ENCODE measurements at regions not wholly inside any gene's neighbourhood (a gene's known extent, or its start where the extent isn't known, plus 50 kb on each side); places are given as distances from the start of the nearest gene placed in this dataset.
A peak's percentile ranks its signal among the peaks of the same experiment; 100 is the strongest.
"Not testable (repeated sequence)": the region's sequence is repeated elsewhere in the genome, so short reads cannot be mapped to it uniquely, and the experiment has no call there.

GRCh38 chr3:30318110-30318509 is 288.3 kb upstream of the TGFBR2 start:
- no peak overlapping the region for H3K27ac Mint-ChIP-seq (ENCODE audit: unreplicated experiment)
- no peaks in the 10 kb centered on the region for H3K36me3 Mint-ChIP-seq (ENCODE audit: low read depth, unreplicated experiment)
- no peak for DNase-seq (ENCODE audit: low spot score)
- no peaks in the 10 kb centered on the region for H3K27me3 Mint-ChIP-seq (ENCODE audit: unreplicated experiment)
- H3K4me3 Mint-ChIP-seq (ENCODE audit: unreplicated experiment) = no peak overlapping the region
- H3K9me3 Mint-ChIP-seq (ENCODE audit: unreplicated experiment) = no peaks in the 10 kb centered on the region
- TF ChIP-seq, protein P1, sequence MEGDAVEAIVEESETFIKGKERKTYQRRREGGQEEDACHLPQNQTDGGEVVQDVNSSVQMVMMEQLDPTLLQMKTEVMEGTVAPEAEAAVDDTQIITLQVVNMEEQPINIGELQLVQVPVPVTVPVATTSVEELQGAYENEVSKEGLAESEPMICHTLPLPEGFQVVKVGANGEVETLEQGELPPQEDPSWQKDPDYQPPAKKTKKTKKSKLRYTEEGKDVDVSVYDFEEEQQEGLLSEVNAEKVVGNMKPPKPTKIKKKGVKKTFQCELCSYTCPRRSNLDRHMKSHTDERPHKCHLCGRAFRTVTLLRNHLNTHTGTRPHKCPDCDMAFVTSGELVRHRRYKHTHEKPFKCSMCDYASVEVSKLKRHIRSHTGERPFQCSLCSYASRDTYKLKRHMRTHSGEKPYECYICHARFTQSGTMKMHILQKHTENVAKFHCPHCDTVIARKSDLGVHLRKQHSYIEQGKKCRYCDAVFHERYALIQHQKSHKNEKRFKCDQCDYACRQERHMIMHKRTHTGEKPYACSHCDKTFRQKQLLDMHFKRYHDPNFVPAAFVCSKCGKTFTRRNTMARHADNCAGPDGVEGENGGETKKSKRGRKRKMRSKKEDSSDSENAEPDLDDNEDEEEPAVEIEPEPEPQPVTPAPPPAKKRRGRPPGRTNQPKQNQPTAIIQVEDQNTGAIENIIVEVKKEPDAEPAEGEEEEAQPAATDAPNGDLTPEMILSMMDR (IDR thresholded peaks at IDR 0.05; ENCODE audit: unreplicated experiment) = no peak
- no peaks in the 10 kb centered on the region for H3K4me1 Mint-ChIP-seq (ENCODE audit: unreplicated experiment)

- H3K9me3 Mint-ChIP-seq (ENCODE audit: unreplicated experiment) = no peaks in the 10 kb centered on the region
- H3K27ac Mint-ChIP-seq (ENCODE audit: unreplicated experiment) = no peak overlapping the region
- H3K27me3 Mint-ChIP-seq (ENCODE audit: unreplicated experiment) = no peaks in the 10 kb centered on the region
- no peaks in the 10 kb centered on the region for H3K4me1 Mint-ChIP-seq (ENCODE audit: unreplicated experiment)
- DNase-seq (ENCODE audit: low spot score) = peak; percentile 8
- H3K36me3 Mint-ChIP-seq (ENCODE audit: low read depth, unreplicated experiment) = no peaks in the 10 kb centered on the region
- H3K4me3 Mint-ChIP-seq (ENCODE audit: unreplicated experiment) = no peak overlapping the region
- TF ChIP-seq, protein P1 (IDR thresholded peaks at IDR 0.05; ENCODE audit: unreplicated experiment) = peak; percentile 11
Observed at GRCh38 chr3:30319713-30320112, 286.7 kb upstream of the TGFBR2 start.

- Mint-ChIP-seq H3K4me1 (ENCODE audit: unreplicated experiment) (no peaks in the 10 kb centered on the region), H3K4me3 (ENCODE audit: unreplicated experiment) (no peak overlapping the region), H3K27ac (ENCODE audit: unreplicated experiment) (no peak overlapping the region), H3K9me3 (ENCODE audit: unreplicated experiment) (no peaks in the 10 kb centered on the region), H3K27me3 (ENCODE audit: unreplicated experiment) (no peaks in the 10 kb centered on the region), H3K36me3 (ENCODE audit: low read depth, unreplicated experiment) (no peaks in the 10 kb centered on the region)
- DNase-seq (ENCODE audit: low spot score) = no peak
- TF ChIP-seq, protein P1 (IDR thresholded peaks at IDR 0.05; ENCODE audit: unreplicated experiment) = no peak
Observed at GRCh38 chr3:30320392-30320791, 286.0 kb upstream of the TGFBR2 start.

DNA sequence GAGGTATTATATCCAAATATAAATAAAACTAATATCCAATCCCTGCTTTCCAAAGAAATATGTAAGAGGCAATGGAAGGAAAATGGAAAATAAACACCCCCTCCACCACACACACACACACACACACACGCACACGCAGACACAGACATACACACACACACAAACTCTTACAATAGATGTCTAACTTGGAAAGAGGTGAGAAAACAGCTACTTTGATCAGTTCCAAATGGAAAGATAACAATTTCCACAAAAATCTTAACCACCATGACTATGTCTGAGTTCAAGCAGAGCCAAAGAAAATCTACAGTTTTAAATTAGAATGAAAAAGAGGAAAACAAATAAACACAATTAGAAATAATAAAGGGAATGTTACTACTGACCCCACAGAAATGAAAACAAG is 285.3 kb upstream of the TGFBR2 start:
- Mint-ChIP-seq H3K4me3 (ENCODE audit: unreplicated experiment) (no peak overlapping the region), H3K27me3 (ENCODE audit: unreplicated experiment) (no peaks in the 10 kb centered on the region), H3K27ac (ENCODE audit: unreplicated experiment) (no peak overlapping the region), H3K9me3 (ENCODE audit: unreplicated experiment) (no peaks in the 10 kb centered on the region), H3K4me1 (ENCODE audit: unreplicated experiment) (no peaks in the 10 kb centered on the region), H3K36me3 (ENCODE audit: low read depth, unreplicated experiment) (no peaks in the 10 kb centered on the region)
- TF ChIP-seq, protein P1 (IDR thresholded peaks at IDR 0.05; ENCODE audit: unreplicated experiment) = no peak
- no peak for DNase-seq (ENCODE audit: low spot score)

DNA sequence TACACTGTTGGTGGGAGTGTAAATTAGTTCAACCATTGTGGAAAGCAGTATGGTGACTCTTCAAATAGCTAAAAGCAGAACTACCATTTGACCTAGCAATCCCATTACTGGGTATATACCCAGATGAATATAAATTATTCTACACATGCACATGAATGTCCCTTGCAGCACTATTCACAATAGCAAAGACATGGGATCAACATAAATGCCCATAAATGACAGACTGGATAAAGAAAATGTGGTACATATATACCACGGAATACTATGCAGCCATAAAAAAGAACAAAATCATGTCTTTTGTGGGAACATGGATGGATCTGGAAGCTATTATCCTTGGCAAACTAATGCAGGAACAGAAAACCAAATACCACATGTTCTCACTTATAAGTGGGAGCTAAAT is 282.8 kb upstream of the TGFBR2 start:
- not testable (repeated sequence) for H3K4me3 Mint-ChIP-seq (ENCODE audit: unreplicated experiment); DNase-seq (ENCODE audit: low spot score); H3K9me3 Mint-ChIP-seq (ENCODE audit: unreplicated experiment); H3K27ac Mint-ChIP-seq (ENCODE audit: unreplicated experiment); H3K36me3 Mint-ChIP-seq (ENCODE audit: low read depth, unreplicated experiment); H3K27me3 Mint-ChIP-seq (ENCODE audit: unreplicated experiment); H3K4me1 Mint-ChIP-seq (ENCODE audit: unreplicated experiment)

GRCh38 chr3:30324587-30324986 is 281.8 kb upstream of the TGFBR2 start:
- Mint-ChIP-seq H3K4me1 (ENCODE audit: unreplicated experiment) (no peaks in the 10 kb centered on the region), H3K9me3 (ENCODE audit: unreplicated experiment) (no peaks in the 10 kb centered on the region), H3K4me3 (ENCODE audit: unreplicated experiment) (no peak overlapping the region), H3K27me3 (ENCODE audit: unreplicated experiment) (no peaks in the 10 kb centered on the region), H3K36me3 (ENCODE audit: low read depth, unreplicated experiment) (no peaks in the 10 kb centered on the region), H3K27ac (ENCODE audit: unreplicated experiment) (no peak overlapping the region)
- no peak for DNase-seq (ENCODE audit: low spot score)
- TF ChIP-seq, protein P1 (IDR thresholded peaks at IDR 0.05; ENCODE audit: unreplicated experiment) = no peak

GRCh38 chr3:30327976-30328375 is 278.4 kb upstream of the TGFBR2 start:
- H3K4me3 Mint-ChIP-seq (ENCODE audit: unreplicated experiment); H3K27ac Mint-ChIP-seq (ENCODE audit: unreplicated experiment); H3K9me3 Mint-ChIP-seq (ENCODE audit: unreplicated experiment); H3K27me3 Mint-ChIP-seq (ENCODE audit: unreplicated experiment); H3K36me3 Mint-ChIP-seq (ENCODE audit: low read depth, unreplicated experiment); DNase-seq (ENCODE audit: low spot score); H3K4me1 Mint-ChIP-seq (ENCODE audit: unreplicated experiment): not testable (repeated sequence)

- not testable (repeated sequence) for H3K4me3 Mint-ChIP-seq (ENCODE audit: unreplicated experiment); H3K27ac Mint-ChIP-seq (ENCODE audit: unreplicated experiment); DNase-seq (ENCODE audit: low spot score); H3K4me1 Mint-ChIP-seq (ENCODE audit: unreplicated experiment); H3K27me3 Mint-ChIP-seq (ENCODE audit: unreplicated experiment); H3K36me3 Mint-ChIP-seq (ENCODE audit: low read depth, unreplicated experiment); H3K9me3 Mint-ChIP-seq (ENCODE audit: unreplicated experiment)
Observed at GRCh38 chr3:30328935-30329334, 277.5 kb upstream of the TGFBR2 start.
